Breast epithelium (tissue), 3 donors: ENCODE measurements at regions not wholly inside any gene's neighbourhood (a gene's known extent, or its start where the extent isn't known, plus 50 kb on each side); places are given as distances from the start of the nearest gene placed in this dataset.

Experiments
- POLR2AphosphoS5 ChIP-seq, 3 donors: sonication (generic); formaldehyde crosslinking; IDR thresholded peaks; one replicate each; pipeline ENCODE4 v1.6.1; 2017; ENCODE audit warnings: antibody characterized with exemption in 3 of 3
- TF ChIP-seq, protein P1 (sequence below), 3 donors: fragments of 450-650 bp; IDR thresholded peaks; one replicate each; pipeline ENCODE4 v1.5.1; 2016 to 2017; ENCODE audit warnings: antibody characterized with exemption in 3 of 3, mild to moderate bottlenecking in 3 of 3, moderate library complexity in 3 of 3

- TF ChIP-seq, protein P1, sequence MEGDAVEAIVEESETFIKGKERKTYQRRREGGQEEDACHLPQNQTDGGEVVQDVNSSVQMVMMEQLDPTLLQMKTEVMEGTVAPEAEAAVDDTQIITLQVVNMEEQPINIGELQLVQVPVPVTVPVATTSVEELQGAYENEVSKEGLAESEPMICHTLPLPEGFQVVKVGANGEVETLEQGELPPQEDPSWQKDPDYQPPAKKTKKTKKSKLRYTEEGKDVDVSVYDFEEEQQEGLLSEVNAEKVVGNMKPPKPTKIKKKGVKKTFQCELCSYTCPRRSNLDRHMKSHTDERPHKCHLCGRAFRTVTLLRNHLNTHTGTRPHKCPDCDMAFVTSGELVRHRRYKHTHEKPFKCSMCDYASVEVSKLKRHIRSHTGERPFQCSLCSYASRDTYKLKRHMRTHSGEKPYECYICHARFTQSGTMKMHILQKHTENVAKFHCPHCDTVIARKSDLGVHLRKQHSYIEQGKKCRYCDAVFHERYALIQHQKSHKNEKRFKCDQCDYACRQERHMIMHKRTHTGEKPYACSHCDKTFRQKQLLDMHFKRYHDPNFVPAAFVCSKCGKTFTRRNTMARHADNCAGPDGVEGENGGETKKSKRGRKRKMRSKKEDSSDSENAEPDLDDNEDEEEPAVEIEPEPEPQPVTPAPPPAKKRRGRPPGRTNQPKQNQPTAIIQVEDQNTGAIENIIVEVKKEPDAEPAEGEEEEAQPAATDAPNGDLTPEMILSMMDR (IDR thresholded peaks at IDR 0.05), result no peak
- no peak for TF ChIP-seq POLR2AphosphoS5 (IDR thresholded peaks at IDR 0.05)
Observed at GRCh38 chr2:819121-819520, 131.5 kb upstream of the SNTG2 start.
